Hematopoietic multipotent progenitor cell treated with erythropoietin and hydrocortisone succinate and interleukin-3 and kit ligand, for 17 days (in vitro differentiated cells): ENCODE measurements at regions not wholly inside any gene's neighbourhood (a gene's known extent, or its start where the extent isn't known, plus 50 kb on each side); places are given as distances from the start of the nearest gene placed in this dataset.
A peak's percentile ranks its signal among the peaks of the same experiment; 100 is the strongest.

Experiments
- DNase-seq: peaks from one replicate; pipeline ENCODE4 v3.0.0-alpha.2; 2015; ENCODE audit warnings: low spot score

GRCh38 chr2:8626572-8626971 lies 55.3 kb upstream of the ID2 start:
- DNase-seq: no peak

- no peak for DNase-seq
Observed at GRCh38 chr2:8627019-8627691, 54.7 kb upstream of the ID2 start.

GRCh38 chr2:8627692-8628085 lies 54.2 kb upstream of the ID2 start:
- no peak for DNase-seq

GRCh38 chr2:8628179-8628865 lies 53.5 kb upstream of the ID2 start:
- DNase-seq: peak; percentile 36

GRCh38 chr2:8628866-8629209 lies 53.0 kb upstream of the ID2 start:
- no peak for DNase-seq

- no peak for DNase-seq
Observed at GRCh38 chr2:8629402-8629801, 52.5 kb upstream of the ID2 start.

GRCh38 chr2:8630676-8631464 lies 51.0 kb upstream of the ID2 start:
- DNase-seq: no peak

GRCh38 chr2:8631465-8632005 lies 50.3 kb upstream of the ID2 start:
- no peak for DNase-seq
